Smooth muscle cell (in vitro differentiated cells): ENCODE measurements at regions not wholly inside any gene's neighbourhood (a gene's known extent, or its start where the extent isn't known, plus 50 kb on each side); places are given as distances from the start of the nearest gene placed in this dataset.

Experiments used
- DNase-seq: peaks from one replicate; lab custom pipeline; 2025; ENCODE audit not compliant: unreplicated experiment; lab: John Stamatoyannopoulos, UW
- H2AFZ ChIP-seq: fragments of 200-600 bp; sonication (generic); 2 replicates; pipeline ENCODE4 v1.6.0; 2016; ENCODE audit warnings: antibody characterized with exemption, low read depth, mild to moderate bottlenecking
- H3F3A ChIP-seq: fragments of 200-600 bp; sonication (generic); 2 replicates; pipeline ENCODE4 v1.6.0; 2017; ENCODE audit warnings: antibody characterized with exemption, low read depth
- H3K27ac ChIP-seq: fragments of 200-600 bp; sonication (generic); 2 replicates; pipeline ENCODE4 v1.5.1; 2016; ENCODE audit warnings: low read depth, mild to moderate bottlenecking
- H3K27me3 ChIP-seq: fragments of 200-600 bp; sonication (generic); 2 replicates; pipeline ENCODE4 v1.6.1; 2016; ENCODE audit warnings: low read depth, mild to moderate bottlenecking
- H3K36me3 ChIP-seq: fragments of 200-600 bp; sonication (generic); 2 replicates; pipeline ENCODE4 v1.5.1; 2016; ENCODE audit warnings: low read depth
- H3K4me1 ChIP-seq: fragments of 200-600 bp; sonication (generic); 2 replicates; pipeline ENCODE4 v1.5.1; 2016; ENCODE audit warnings: low read depth
- H3K4me2 ChIP-seq: fragments of 200-600 bp; sonication (generic); 2 replicates; pipeline ENCODE4 v1.6.0; 2016; ENCODE audit warnings: mild to moderate bottlenecking
- H3K4me3 ChIP-seq: fragments of 200-600 bp; sonication (generic); 2 replicates; pipeline ENCODE4 v1.5.1; 2016; ENCODE audit warnings: mild to moderate bottlenecking
- H3K79me2 ChIP-seq: fragments of 200-600 bp; sonication (generic); 2 replicates; pipeline ENCODE4 v1.6.0; 2016; ENCODE audit warnings: low read depth, mild to moderate bottlenecking
- H3K9ac ChIP-seq: fragments of 200-600 bp; sonication (generic); 2 replicates; pipeline ENCODE4 v1.6.0; 2016; ENCODE audit warnings: low read depth
- H3K9me3 ChIP-seq: fragments of 200-600 bp; sonication (generic); replicated peaks from 2 replicates; pipeline ENCODE4 v1.5.1; 2016; ENCODE audit warnings: low read depth
- H4K20me1 ChIP-seq: fragments of 200-600 bp; sonication (generic); 2 replicates; pipeline ENCODE4 v1.6.0; 2016; ENCODE audit warnings: low read depth
- WGBS: methylation state at CpG from one replicate; pipeline ENCODE4 v1.1.7; 2016; ENCODE audit warnings: low lambda C conversion rate; 5-methylcytosine and 5-hydroxymethylcytosine counted together
- TF ChIP-seq, protein P1 (sequence below): fragments of 200-600 bp; sonication (generic); IDR thresholded peaks from 2 replicates; pipeline ENCODE4 v1.5.1; 2017; ENCODE audit warnings: borderline replicate concordance, mild to moderate bottlenecking, antibody characterized with exemption; ENCODE audit not compliant: insufficient read depth, poor library complexity, severe bottlenecking

DNA sequence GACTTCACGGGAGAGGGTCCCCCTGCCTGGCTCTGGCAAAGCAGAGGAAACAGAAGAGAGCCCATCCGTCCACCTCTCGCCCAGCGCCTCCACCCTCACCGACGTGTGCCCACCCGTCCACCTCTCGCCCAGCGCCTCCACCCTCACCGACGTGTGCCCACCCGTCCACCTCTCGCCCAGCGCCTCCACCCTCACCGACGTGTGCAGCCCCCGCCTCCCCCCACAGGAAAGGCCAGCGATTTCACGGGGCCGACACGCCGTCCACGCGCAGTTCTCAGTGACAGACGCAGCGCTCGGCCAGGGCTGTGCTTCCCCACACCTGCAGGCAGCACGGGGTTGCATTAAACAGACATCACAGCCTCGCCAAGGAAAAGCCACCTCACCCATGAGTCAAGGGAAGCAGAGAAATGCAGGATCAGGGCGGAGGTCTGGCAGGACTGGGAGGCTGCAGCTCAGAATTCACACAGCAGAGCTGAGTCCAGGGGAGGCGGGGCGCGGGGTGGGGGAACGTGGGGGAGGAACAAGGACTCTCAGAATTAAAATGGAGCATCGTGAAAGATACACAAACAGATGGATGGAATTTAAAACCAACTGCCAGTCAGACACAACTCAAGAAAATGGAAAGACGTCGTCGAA is 377.7 kb downstream of the BRD1 start:
- Histone ChIP-seq H3K4me1 (peaks cover 19% of the 10 kb centered on the region), H3K36me3 (no peaks in the 10 kb centered on the region), H3K79me2 (no peaks in the 10 kb centered on the region), H4K20me1 (no peaks in the 10 kb centered on the region), H3K9ac (no peak overlapping the region), H2AFZ (no peak overlapping the region), H3K9me3 (no peaks in the 10 kb centered on the region), H3F3A (no peaks in the 10 kb centered on the region), H3K27me3 (peaks cover 22% of the 10 kb centered on the region), H3K4me2 (peak overlapping the region; percentile 2), H3K4me3 (no peak overlapping the region), H3K27ac (no peak overlapping the region)
- DNase-seq = no peak
- WGBS = 16% methylated on average over 26 of the region's 38 CpGs
- TF ChIP-seq, protein P1, sequence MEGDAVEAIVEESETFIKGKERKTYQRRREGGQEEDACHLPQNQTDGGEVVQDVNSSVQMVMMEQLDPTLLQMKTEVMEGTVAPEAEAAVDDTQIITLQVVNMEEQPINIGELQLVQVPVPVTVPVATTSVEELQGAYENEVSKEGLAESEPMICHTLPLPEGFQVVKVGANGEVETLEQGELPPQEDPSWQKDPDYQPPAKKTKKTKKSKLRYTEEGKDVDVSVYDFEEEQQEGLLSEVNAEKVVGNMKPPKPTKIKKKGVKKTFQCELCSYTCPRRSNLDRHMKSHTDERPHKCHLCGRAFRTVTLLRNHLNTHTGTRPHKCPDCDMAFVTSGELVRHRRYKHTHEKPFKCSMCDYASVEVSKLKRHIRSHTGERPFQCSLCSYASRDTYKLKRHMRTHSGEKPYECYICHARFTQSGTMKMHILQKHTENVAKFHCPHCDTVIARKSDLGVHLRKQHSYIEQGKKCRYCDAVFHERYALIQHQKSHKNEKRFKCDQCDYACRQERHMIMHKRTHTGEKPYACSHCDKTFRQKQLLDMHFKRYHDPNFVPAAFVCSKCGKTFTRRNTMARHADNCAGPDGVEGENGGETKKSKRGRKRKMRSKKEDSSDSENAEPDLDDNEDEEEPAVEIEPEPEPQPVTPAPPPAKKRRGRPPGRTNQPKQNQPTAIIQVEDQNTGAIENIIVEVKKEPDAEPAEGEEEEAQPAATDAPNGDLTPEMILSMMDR = no peak

DNA sequence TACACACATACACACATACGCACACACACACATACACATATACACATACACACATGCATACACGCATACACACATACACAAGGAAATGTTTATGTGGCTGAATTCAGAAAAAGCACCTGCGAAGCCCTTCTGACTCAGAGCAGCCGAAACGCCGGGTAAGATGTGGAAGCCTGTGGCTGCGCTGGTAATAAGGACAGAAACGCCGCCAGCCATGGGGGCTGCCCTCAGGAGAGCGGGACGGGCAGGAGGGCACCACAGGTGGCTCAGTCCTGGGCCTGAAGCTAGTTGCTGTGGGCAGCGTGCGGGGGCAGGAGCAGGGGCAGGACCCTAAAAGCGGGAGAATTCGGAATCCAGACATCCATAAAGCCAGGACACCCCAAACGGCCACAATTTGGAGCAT is 378.3 kb downstream of the BRD1 start:
- TF ChIP-seq, protein P1 = no peak
- H3K4me2 ChIP-seq = no peak overlapping the region
- H3K9me3 ChIP-seq = no peaks in the 10 kb centered on the region
- H3K79me2 ChIP-seq = no peaks in the 10 kb centered on the region
- no peak overlapping the region for H3K9ac ChIP-seq
- no peaks in the 10 kb centered on the region for H4K20me1 ChIP-seq
- no peak for DNase-seq
- no peak overlapping the region for H2AFZ ChIP-seq
- no peaks in the 10 kb centered on the region for H3F3A ChIP-seq
- H3K4me3 ChIP-seq = no peak overlapping the region
- H3K27ac ChIP-seq = no peak overlapping the region
- H3K27me3 ChIP-seq = peaks cover 22% of the 10 kb centered on the region
- WGBS = 76% methylated on average over 16 of the region's 16 CpGs
- H3K4me1 ChIP-seq = peaks cover 19% of the 10 kb centered on the region
- no peaks in the 10 kb centered on the region for H3K36me3 ChIP-seq

DNA sequence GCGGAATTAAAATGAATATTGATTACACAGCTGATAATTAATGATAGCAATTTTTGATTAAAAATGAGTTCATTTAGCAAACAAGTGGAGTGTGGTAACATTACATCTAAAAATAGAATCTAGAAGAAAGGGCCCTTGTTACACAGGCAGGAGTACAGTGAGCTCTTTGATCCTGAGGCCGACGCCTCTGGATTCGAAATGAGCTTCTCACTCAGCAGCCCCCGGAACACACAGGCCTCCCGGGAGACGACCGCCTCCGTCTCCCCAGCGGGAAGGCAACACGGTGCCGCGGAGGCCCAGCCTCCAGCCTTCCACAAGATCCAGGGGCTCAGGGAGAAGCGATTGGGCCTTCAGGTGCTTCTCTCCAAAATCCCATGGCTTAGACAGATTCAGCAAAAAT is 379.1 kb downstream of the BRD1 start:
- TF ChIP-seq, protein P1 = no peak
- no peak overlapping the region for H3K27ac ChIP-seq

DNA sequence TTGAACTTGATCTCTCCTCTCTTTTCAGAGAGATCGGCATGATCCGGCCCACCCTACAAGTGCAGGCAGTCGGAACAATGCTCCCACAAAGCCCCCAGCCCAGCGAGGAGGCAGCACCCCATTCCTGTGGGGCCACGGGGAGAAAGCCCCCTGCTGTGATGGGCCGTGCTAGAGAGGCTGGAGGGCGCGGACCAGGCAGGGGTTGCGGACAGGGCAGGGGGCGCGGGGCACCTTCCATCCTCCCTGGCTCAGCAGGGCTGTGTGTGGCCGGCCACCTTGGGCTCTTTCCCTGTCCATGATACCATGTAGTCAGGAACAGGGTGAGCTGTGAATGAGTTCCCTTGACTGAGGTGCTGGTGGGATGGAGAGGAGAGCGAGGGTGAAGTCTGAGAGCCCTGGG is 379.8 kb downstream of the BRD1 start:
- H4K20me1 ChIP-seq = no peaks in the 10 kb centered on the region
- TF ChIP-seq, protein P1 = no peak
- H3K9me3 ChIP-seq = no peaks in the 10 kb centered on the region
- peaks cover 19% of the 10 kb centered on the region for H3K4me1 ChIP-seq
- H3K4me2 ChIP-seq = no peak overlapping the region
- no peak overlapping the region for H3K9ac ChIP-seq
- H3K27ac ChIP-seq = no peak overlapping the region
- peaks cover 22% of the 10 kb centered on the region for H3K27me3 ChIP-seq
- H3F3A ChIP-seq = no peaks in the 10 kb centered on the region
- no peaks in the 10 kb centered on the region for H3K79me2 ChIP-seq
- DNase-seq = no peak
- no peaks in the 10 kb centered on the region for H3K36me3 ChIP-seq
- H3K4me3 ChIP-seq = no peak overlapping the region
- 96% methylated on average over 13 of the region's 13 CpGs for WGBS
- no peak overlapping the region for H2AFZ ChIP-seq

More for the DNA sequence above, 379.1 kb downstream of the BRD1 start:
- Histone ChIP-seq H4K20me1 (no peaks in the 10 kb centered on the region), H2AFZ (no peak overlapping the region), H3F3A (no peaks in the 10 kb centered on the region), H3K79me2 (no peaks in the 10 kb centered on the region), H3K4me2 (no peak overlapping the region), H3K4me3 (no peak overlapping the region), H3K9me3 (no peaks in the 10 kb centered on the region), H3K27me3 (peaks cover 22% of the 10 kb centered on the region), H3K36me3 (no peaks in the 10 kb centered on the region), H3K4me1 (peaks cover 19% of the 10 kb centered on the region), H3K9ac (no peak overlapping the region)
- no peak for DNase-seq
- 78% methylated on average over 14 of the region's 14 CpGs for WGBS
